Uterus (tissue), 3 donors: ENCODE measurements at regions not wholly inside any gene's neighbourhood (a gene's known extent, or its start where the extent isn't known, plus 50 kb on each side); places are given as distances from the start of the nearest gene placed in this dataset.
"Not testable (repeated sequence)": the region's sequence is repeated elsewhere in the genome, so short reads cannot be mapped to it uniquely, and the experiment has no call there.

Source experiments
- DNase-seq, 2 donors: peaks; one replicate each; pipeline ENCODE4 v3.0.0-alpha.2; 2019 to 2020
- H3K27ac ChIP-seq, 2 donors: fragments of 200-600 bp; sonication (generic); 1 replicate in 1 of 2; 2 replicates in 1 of 2; pipeline ENCODE4 v1.5.1; 2016 to 2018
- H3K27me3 ChIP-seq, 2 donors: fragments of 200-600 bp; sonication (generic); one replicate each; pipeline ENCODE4 v1.5.1; 2018 to 2019; ENCODE audit warnings: control low read depth in 1 of 2
- H3K36me3 ChIP-seq, 2 donors: fragments of 200-600 bp; sonication (generic); one replicate each; pipeline ENCODE4 v1.5.1; 2019; ENCODE audit warnings: control low read depth in 1 of 2
- H3K4me1 ChIP-seq, 2 donors: fragments of 200-600 bp; sonication (generic); one replicate each; pipeline ENCODE4 v1.5.1; 2018 to 2019; ENCODE audit warnings: control low read depth in 1 of 2
- H3K4me3 ChIP-seq, 2 donors: fragments of 200-600 bp; sonication (generic); 1 replicate in 1 of 2; 2 replicates in 1 of 2; pipeline ENCODE4 v1.5.1; 2018 to 2019; ENCODE audit warnings: mild to moderate bottlenecking in 1 of 2
- H3K9me3 ChIP-seq, 2 donors: fragments of 200-600 bp; sonication (generic); one replicate each; pipeline ENCODE4 v1.5.1; 2019; ENCODE audit warnings: control low read depth in 1 of 2
- CTCF ChIP-seq, 4 experiments: fragments of 200-600 bp in 2 of 4; fragments of 450-650 bp in 2 of 4; sonication (generic) in 2 of 4; IDR thresholded peaks; one replicate each; pipeline ENCODE4 v1.5.1; 2016 to 2019; ENCODE audit warnings: antibody characterized with exemption in 4 of 4, mild to moderate bottlenecking in 2 of 4, moderate library complexity in 1 of 4
- POLR2A ChIP-seq, 2 donors: fragments of 450-650 bp; IDR thresholded peaks; one replicate each; pipeline ENCODE4 v1.6.1; 2016; ENCODE audit warnings: antibody characterized with exemption in 2 of 2, mild to moderate bottlenecking in 1 of 2, moderate library complexity in 1 of 2
- intact Hi-C: fragments of 100-400 bp; cut with DNase I; formaldehyde crosslinking; loops from one replicate; pipeline ENCODE4 v1.15.1; 2023; ENCODE audit warnings: low total_unique reads
- donor health status: DM: yes; HTN: yes; CAD: no.

DNA sequence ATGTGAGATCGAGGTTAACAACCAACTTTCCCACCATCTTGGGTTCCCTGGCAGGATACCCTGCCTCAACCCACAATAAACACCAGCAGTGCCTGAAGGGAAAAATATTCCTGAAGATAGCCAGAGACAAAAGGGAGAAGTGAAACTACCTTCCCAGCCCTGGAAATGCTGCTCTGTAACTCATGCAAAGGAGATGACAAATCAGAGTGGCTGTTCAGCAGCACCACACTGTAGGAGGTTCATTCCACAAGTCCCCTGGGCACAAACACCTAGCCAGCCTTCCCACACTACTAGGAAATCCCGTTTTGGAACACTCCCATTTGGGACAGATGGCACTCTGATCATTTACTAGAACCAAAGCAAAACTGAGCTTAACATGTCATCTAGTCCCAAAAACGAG is 190.7 kb upstream of the RBBP8 start:
- H3K4me3 ChIP-seq = no peak overlapping the region
- H3K27ac ChIP-seq = no peak overlapping the region
- no peak for DNase-seq
- TF ChIP-seq POLR2A (IDR thresholded peaks at IDR 0.05) = no peak
- no peak for TF ChIP-seq CTCF (IDR thresholded peaks at IDR 0.05)
- no peaks in the 10 kb centered on the region for H3K36me3 ChIP-seq
- no peaks in the 10 kb centered on the region for H3K4me1 ChIP-seq
- H3K9me3 ChIP-seq = peaks cover 0 to 8% of the 10 kb centered on the region in 2 donors
- H3K27me3 ChIP-seq = no peaks in the 10 kb centered on the region
- intact Hi-C loops = no loop called here

DNA sequence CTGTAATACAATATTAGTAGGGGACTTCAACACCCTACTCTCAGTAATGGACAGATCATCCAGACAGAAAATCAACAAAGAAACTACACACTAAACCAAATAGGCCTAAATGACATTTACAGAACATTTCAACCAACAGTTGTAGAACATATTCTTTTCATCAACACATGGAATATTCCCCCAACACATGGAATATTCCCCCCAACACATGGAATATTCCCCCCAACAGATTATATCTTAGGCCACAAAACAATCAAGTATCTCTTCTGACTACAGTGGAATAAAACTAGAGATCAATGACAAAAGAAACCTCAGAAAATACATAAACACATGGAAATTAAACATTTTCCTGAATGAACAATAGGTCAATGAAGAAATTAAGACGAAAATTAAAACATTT is 187.2 kb upstream of the RBBP8 start:
- intact Hi-C loops = no loop called here
- H3K4me3 ChIP-seq = no peak overlapping the region
- TF ChIP-seq CTCF (IDR thresholded peaks at IDR 0.05) = no peak
- no peak for TF ChIP-seq POLR2A (IDR thresholded peaks at IDR 0.05)
- H3K9me3 ChIP-seq = peaks cover 0 to 8% of the 10 kb centered on the region in 2 donors
- H3K27ac ChIP-seq = no peak overlapping the region
- no peaks in the 10 kb centered on the region for H3K4me1 ChIP-seq
- no peak for DNase-seq
- H3K27me3 ChIP-seq = no peaks in the 10 kb centered on the region
- H3K36me3 ChIP-seq = no peaks in the 10 kb centered on the region

GRCh38 chr18:22752014-22752413 is 181.1 kb upstream of the RBBP8 start:
- Histone ChIP-seq H3K27ac (no peak overlapping the region), H3K36me3 (no peaks in the 10 kb centered on the region), H3K27me3 (no peaks in the 10 kb centered on the region), H3K9me3 (no peaks in the 10 kb centered on the region), H3K4me3 (no peak overlapping the region), H3K4me1 (no peaks in the 10 kb centered on the region)
- intact Hi-C loops = no loop called here
- no peak for DNase-seq
- no peak for TF ChIP-seq POLR2A (IDR thresholded peaks at IDR 0.05)
- TF ChIP-seq CTCF (IDR thresholded peaks at IDR 0.05) = no peak

DNA sequence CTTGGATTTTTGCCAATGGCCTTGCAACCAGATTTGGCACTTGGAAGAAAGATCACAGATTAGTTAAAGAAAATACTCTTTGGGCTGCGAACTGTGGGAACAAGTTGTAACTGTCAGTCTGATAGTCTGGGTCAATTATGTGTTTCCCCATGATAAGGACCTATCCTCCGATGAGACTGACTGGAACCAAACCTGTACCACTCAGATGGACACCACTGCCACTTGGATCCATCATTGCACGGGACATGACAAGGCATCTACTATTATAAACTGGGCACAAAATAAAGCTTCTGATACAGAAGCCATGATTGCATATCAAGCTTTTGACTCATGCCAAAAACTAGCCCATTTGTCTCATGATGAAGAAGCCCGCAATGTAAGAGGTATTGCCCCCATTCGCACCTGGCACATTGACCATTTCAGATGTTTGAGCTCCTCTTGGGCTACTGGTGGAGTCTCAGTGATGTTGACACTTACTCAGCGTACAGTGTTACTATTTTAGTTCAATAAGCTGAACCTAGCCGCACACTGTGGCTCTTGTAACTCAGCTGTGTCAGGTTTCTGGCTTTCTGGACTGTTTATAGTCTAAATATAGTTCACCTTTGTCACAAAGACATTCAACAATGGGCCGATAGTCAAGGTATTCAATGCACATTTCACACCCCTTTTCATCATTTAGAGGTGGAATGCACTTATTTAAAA is 179.8 kb upstream of the RBBP8 start:
- TF ChIP-seq CTCF (IDR thresholded peaks at IDR 0.05) (no peak), POLR2A (IDR thresholded peaks at IDR 0.05) (no peak)
- no peaks in the 10 kb centered on the region for H3K27me3 ChIP-seq
- H3K9me3 ChIP-seq = no peaks in the 10 kb centered on the region
- no peaks in the 10 kb centered on the region for H3K36me3 ChIP-seq
- no peak overlapping the region for H3K27ac ChIP-seq
- no peaks in the 10 kb centered on the region for H3K4me1 ChIP-seq
- no peak overlapping the region for H3K4me3 ChIP-seq
- DNase-seq = no peak
- intact Hi-C loops = no loop called here

- H3K27me3 ChIP-seq, H3K27ac ChIP-seq, H3K9me3 ChIP-seq, intact Hi-C loops, H3K36me3 ChIP-seq, H3K4me3 ChIP-seq, DNase-seq, H3K4me1 ChIP-seq: not testable (repeated sequence)
Measured at GRCh38 chr18:22764005-22764404, 169.1 kb upstream of the RBBP8 start.

- peak in 1 of 2 donors; percentile 58 for DNase-seq
- intact Hi-C loops = no loop called here
- H3K27ac ChIP-seq = peak overlapping the region; percentile 49 to 61
- H3K4me3 ChIP-seq = no peak overlapping the region
- no peaks in the 10 kb centered on the region for H3K9me3 ChIP-seq
- no peaks in the 10 kb centered on the region for H3K36me3 ChIP-seq
- H3K4me1 ChIP-seq = peaks cover 0 to 3% of the 10 kb centered on the region in 2 donors
- TF ChIP-seq CTCF (IDR thresholded peaks at IDR 0.05) (no peak), POLR2A (IDR thresholded peaks at IDR 0.05) (no peak)
- no peaks in the 10 kb centered on the region for H3K27me3 ChIP-seq
Measured at GRCh38 chr18:22765896-22766295, 167.2 kb upstream of the RBBP8 start.
